ENCODE measurements at regions not wholly inside any gene's neighbourhood (a gene's known extent, or its start where the extent isn't known, plus 50 kb on each side); places are given as distances from the start of the nearest gene placed in this dataset.

DNA sequence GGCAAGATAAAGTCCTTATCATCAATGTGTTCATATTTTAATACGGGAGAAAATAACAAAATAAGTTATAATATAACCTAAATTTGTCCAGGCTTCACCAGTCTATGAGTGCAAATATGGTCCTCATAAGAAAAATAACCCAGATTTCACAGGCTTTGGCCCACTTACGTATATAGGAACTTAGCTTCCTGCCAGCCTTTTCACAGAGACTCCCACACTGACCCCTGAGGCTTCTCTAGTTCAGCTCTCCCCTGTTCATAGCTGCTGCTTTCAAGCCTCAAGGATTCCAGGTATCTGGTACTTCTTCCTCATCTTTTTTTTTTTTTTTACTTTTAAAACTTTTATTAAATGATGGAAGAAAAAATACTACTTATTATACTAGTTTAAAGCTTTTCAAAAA, 74.9 kb upstream of the PELI1 start:
- intact Hi-C loops (cut with DNase I): no loop called here
- TF ChIP-seq, protein P1, sequence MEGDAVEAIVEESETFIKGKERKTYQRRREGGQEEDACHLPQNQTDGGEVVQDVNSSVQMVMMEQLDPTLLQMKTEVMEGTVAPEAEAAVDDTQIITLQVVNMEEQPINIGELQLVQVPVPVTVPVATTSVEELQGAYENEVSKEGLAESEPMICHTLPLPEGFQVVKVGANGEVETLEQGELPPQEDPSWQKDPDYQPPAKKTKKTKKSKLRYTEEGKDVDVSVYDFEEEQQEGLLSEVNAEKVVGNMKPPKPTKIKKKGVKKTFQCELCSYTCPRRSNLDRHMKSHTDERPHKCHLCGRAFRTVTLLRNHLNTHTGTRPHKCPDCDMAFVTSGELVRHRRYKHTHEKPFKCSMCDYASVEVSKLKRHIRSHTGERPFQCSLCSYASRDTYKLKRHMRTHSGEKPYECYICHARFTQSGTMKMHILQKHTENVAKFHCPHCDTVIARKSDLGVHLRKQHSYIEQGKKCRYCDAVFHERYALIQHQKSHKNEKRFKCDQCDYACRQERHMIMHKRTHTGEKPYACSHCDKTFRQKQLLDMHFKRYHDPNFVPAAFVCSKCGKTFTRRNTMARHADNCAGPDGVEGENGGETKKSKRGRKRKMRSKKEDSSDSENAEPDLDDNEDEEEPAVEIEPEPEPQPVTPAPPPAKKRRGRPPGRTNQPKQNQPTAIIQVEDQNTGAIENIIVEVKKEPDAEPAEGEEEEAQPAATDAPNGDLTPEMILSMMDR (IDR thresholded peaks at IDR 0.05): no peak
- Histone ChIP-seq H3K4me1 (no peaks in the 10 kb centered on the region), H3K27me3 (no peaks in the 10 kb centered on the region), H3K27ac (no peak overlapping the region), H3K4me3 (no peak overlapping the region), H3K36me3 (no peaks in the 10 kb centered on the region), H3K9me3 (no peaks in the 10 kb centered on the region)
- DNase-seq (ENCODE audit: low spot score in 2 of 2): no peak

DNA sequence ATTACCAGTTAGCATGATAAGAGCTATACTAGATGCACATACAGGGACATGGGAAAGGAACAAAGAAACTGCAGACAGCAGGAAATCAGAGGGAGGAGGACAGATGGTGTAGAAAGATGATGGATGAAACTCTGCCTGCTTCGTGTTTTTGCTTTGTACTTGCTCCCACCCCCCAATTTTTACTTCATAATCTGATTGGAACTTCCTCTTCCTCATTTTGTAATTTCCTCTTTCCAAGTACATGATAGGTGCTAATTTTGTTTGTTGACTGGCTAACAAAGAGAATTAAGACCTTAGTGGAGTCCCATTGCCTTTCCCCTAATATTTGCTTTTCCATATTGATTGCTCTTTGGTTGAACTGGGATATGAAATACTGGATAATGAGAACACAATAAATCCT, 76.0 kb upstream of the PELI1 start:
- no peak for DNase-seq (ENCODE audit: low spot score in 2 of 2)
- intact Hi-C loops (cut with DNase I): no loop called here
- no peaks in the 10 kb centered on the region for H3K4me1 ChIP-seq
- TF ChIP-seq, protein P1 (IDR thresholded peaks at IDR 0.05): no peak
- no peak overlapping the region for H3K4me3 ChIP-seq
- no peaks in the 10 kb centered on the region for H3K36me3 ChIP-seq
- H3K9me3 ChIP-seq: no peaks in the 10 kb centered on the region
- H3K27me3 ChIP-seq: no peaks in the 10 kb centered on the region
- no peak overlapping the region for H3K27ac ChIP-seq

DNA sequence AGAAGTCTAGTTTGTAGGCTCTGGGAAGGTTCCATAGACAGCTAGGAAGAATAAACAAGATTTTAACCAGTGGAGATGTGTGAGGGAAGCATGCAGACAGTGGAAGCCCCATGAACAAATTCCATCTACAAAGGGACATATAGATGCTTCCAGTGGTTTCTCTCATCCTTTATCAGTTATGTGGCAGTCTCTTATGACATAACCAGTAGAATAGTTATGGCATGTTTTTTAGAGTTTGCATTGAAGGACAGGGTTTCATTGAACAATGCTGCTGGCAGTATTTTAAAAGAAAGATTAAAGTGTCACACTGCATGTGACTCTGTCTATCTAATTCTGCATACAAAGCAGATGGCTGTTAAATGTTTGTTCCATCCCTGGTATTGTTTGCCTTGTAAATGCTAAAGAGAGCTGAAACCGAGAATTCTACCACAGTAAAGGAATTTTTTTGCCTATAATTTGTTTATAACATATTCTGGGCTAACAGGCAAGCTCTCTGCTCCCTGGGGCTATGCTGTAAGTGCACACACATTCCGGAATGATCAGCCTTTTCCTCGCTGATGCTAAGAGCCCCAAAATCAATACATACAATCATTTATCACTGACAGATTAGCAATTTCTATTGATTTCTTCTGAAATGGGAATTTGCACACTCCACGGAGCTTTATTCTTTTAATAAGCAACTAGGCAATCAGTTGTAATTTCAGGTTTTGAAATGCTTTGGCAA, 76.8 kb upstream of the PELI1 start:
- TF ChIP-seq, protein P1 (IDR thresholded peaks at IDR 0.05): no peak
- H3K4me1 ChIP-seq: no peaks in the 10 kb centered on the region
- no peaks in the 10 kb centered on the region for H3K36me3 ChIP-seq
- H3K4me3 ChIP-seq: no peak overlapping the region
- H3K27me3 ChIP-seq: no peaks in the 10 kb centered on the region
- H3K9me3 ChIP-seq: no peaks in the 10 kb centered on the region
- intact Hi-C loops (cut with DNase I): no loop called here
- DNase-seq (ENCODE audit: low spot score in 2 of 2): no peak
- no peak overlapping the region for H3K27ac ChIP-seq

- TF ChIP-seq, protein P1 (IDR thresholded peaks at IDR 0.05): no peak
- no peak overlapping the region for H3K27ac ChIP-seq
- no peaks in the 10 kb centered on the region for H3K36me3 ChIP-seq
- H3K4me3 ChIP-seq: no peak overlapping the region
- DNase-seq (ENCODE audit: low spot score in 2 of 2): no peak
- intact Hi-C loops (cut with DNase I): no loop called here
- no peaks in the 10 kb centered on the region for H3K4me1 ChIP-seq
- no peaks in the 10 kb centered on the region for H3K27me3 ChIP-seq
- H3K9me3 ChIP-seq: no peaks in the 10 kb centered on the region
Observed at GRCh38 chr2:64221935-64222334, 77.7 kb upstream of the PELI1 start.

- Histone ChIP-seq H3K27me3 (no peaks in the 10 kb centered on the region), H3K4me3 (no peak overlapping the region), H3K9me3 (no peaks in the 10 kb centered on the region), H3K4me1 (peaks cover 0 to under 1% of the 10 kb centered on the region in 2 donors), H3K36me3 (no peaks in the 10 kb centered on the region), H3K27ac (no peak overlapping the region)
- no peak for DNase-seq (ENCODE audit: low spot score in 2 of 2)
- TF ChIP-seq, protein P1 (IDR thresholded peaks at IDR 0.05): no peak
- intact Hi-C loops (cut with DNase I): no loop called here
Observed at GRCh38 chr2:64222351-64222750, 78.1 kb upstream of the PELI1 start.

DNA sequence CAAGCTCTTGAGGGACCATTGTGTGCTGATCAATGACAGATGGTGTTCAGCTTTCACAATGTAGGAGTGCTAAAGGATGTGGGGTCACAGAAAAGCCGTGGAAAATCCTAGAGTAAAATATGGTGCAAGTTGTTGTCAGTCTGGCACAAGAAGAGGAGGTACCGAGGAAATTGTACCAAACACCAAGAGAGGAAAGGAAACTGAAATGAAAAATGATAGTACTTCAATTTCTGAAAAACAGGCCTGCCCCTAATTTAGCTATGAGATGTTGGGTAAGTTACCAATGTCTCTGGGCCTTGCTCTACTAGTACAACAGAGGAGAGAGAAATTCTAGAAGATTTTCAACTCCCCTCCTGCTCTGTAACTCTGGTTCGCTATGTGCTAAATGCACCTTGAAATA, 78.8 kb upstream of the PELI1 start:
- Histone ChIP-seq H3K27me3 (no peaks in the 10 kb centered on the region), H3K4me3 (no peak overlapping the region), H3K36me3 (no peaks in the 10 kb centered on the region), H3K9me3 (no peaks in the 10 kb centered on the region), H3K4me1 (peaks cover 0 to 4% of the 10 kb centered on the region in 2 donors), H3K27ac (no peak overlapping the region)
- TF ChIP-seq, protein P1 (IDR thresholded peaks at IDR 0.05): no peak
- intact Hi-C loops (cut with DNase I): no loop called here
- no peak for DNase-seq (ENCODE audit: low spot score in 2 of 2)
